SU-DHL-6 (cell line): ENCODE measurements at regions not wholly inside any gene's neighbourhood (a gene's known extent, or its start where the extent isn't known, plus 50 kb on each side); places are given as distances from the start of the nearest gene placed in this dataset.

Experiments
- H2AFZ ChIP-seq: fragments of 200-600 bp; sonication (generic); 2 replicates; pipeline ENCODE4 v1.6.1; 2014; ENCODE audit warnings: low read depth, mild to moderate bottlenecking, moderate library complexity, mixed read lengths, antibody characterized with exemption, low read length; ENCODE audit not compliant: severe bottlenecking
- H3F3A ChIP-seq: fragments of 200-600 bp; shearing (Covaris generic); 2 replicates; pipeline ENCODE4 v1.6.0; 2016; ENCODE audit warnings: antibody characterized with exemption, mild to moderate bottlenecking; ENCODE audit not compliant: insufficient read depth
- H3K27ac ChIP-seq: fragments of 200-600 bp; sonication (generic); 2 replicates; pipeline ENCODE4 v1.5.1; 2016; ENCODE audit warnings: low read depth, mild to moderate bottlenecking, low read length, moderate library complexity, mixed read lengths
- H3K27me3 ChIP-seq: fragments of 200-600 bp; sonication (generic), shearing (Covaris generic); 2 replicates; pipeline ENCODE4 v1.6.0; 2014; ENCODE audit warnings: mild to moderate bottlenecking, low read length
- H3K36me3 ChIP-seq: fragments of 200-600 bp; sonication (generic); 2 replicates; pipeline ENCODE4 v1.6.1; 2014; ENCODE audit warnings: mild to moderate bottlenecking, low read length, mixed read lengths
- H3K4me2 ChIP-seq: fragments of 300-600, 200-600 bp; shearing (Covaris generic), sonication (generic); 2 replicates; pipeline ENCODE4 v1.6.0; 2014; ENCODE audit warnings: low read length, low read depth, mild to moderate bottlenecking; ENCODE audit not compliant: poor library complexity, severe bottlenecking
- H3K4me3 ChIP-seq: fragments of 200-600 bp; sonication (generic); 2 replicates; pipeline ENCODE4 v1.5.1; 2014; ENCODE audit warnings: antibody characterized with exemption, low read length, mild to moderate bottlenecking, mixed read lengths; ENCODE audit not compliant: insufficient read depth, poor library complexity, severe bottlenecking
- H3K79me2 ChIP-seq: fragments of 200-600 bp; sonication (generic); 2 replicates; pipeline ENCODE4 v1.6.1; 2014; ENCODE audit warnings: mild to moderate bottlenecking, low read length, moderate library complexity; ENCODE audit not compliant: insufficient read depth
- H3K9ac ChIP-seq: fragments of 200-600 bp; sonication (generic); 2 replicates; pipeline ENCODE4 v1.7.0; 2014; ENCODE audit warnings: mild to moderate bottlenecking, low read length
- H3K9me2 ChIP-seq: fragments of 200-600 bp; sonication (generic); replicated peaks from 2 replicates; pipeline ENCODE4 v1.6.1; 2014; ENCODE audit warnings: low read length; ENCODE audit not compliant: insufficient read depth
- H3K9me3 ChIP-seq: fragments of 200-600 bp; sonication (generic); 2 replicates; pipeline ENCODE4 v1.6.1; 2014; ENCODE audit warnings: low read length, mixed read lengths; ENCODE audit not compliant: insufficient read depth
- H4K20me1 ChIP-seq: fragments of 200-600 bp; sonication (generic); 2 replicates; pipeline ENCODE4 v1.6.1; 2014; ENCODE audit warnings: low read depth, mild to moderate bottlenecking, antibody characterized with exemption, low read length, moderate library complexity, mixed read lengths
- EZH2phosphoT487 ChIP-seq: fragments of 200-600 bp; sonication (generic), shearing (Covaris generic); conservative IDR thresholded peaks from 2 replicates; pipeline ENCODE4 v1.6.1; 2018; ENCODE audit warnings: mild to moderate bottlenecking, antibody characterized with exemption, low read length, moderate library complexity, mixed read lengths
- TF ChIP-seq, protein P1 (sequence below): fragments of 200-600 bp; sonication (generic); IDR thresholded peaks from one replicate; pipeline ENCODE4 v1.5.1; 2017; ENCODE audit warnings: antibody characterized with exemption, mild to moderate bottlenecking, low read length, moderate library complexity; ENCODE audit not compliant: insufficient read depth, poor library complexity, severe bottlenecking

DNA sequence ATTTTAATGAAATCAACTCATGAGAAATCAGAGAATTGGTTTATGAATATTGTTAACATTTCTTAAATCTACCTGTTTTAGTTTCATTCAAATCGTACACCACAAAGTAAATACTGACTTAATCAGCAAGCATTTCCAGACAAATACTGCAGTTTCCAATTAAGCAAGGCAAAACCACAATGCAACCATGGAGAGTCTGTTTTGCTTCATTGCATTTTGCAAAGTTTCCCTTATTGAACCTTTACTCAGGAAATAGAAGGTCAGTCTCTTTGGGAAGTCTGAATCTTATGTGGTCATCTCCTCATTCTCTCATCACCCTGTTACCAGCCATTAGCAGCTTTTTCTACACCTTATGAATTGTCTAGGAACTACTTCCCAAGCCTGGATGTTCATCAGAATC lies 400.5 kb downstream of the IPMK start:
- TF ChIP-seq, protein P1, sequence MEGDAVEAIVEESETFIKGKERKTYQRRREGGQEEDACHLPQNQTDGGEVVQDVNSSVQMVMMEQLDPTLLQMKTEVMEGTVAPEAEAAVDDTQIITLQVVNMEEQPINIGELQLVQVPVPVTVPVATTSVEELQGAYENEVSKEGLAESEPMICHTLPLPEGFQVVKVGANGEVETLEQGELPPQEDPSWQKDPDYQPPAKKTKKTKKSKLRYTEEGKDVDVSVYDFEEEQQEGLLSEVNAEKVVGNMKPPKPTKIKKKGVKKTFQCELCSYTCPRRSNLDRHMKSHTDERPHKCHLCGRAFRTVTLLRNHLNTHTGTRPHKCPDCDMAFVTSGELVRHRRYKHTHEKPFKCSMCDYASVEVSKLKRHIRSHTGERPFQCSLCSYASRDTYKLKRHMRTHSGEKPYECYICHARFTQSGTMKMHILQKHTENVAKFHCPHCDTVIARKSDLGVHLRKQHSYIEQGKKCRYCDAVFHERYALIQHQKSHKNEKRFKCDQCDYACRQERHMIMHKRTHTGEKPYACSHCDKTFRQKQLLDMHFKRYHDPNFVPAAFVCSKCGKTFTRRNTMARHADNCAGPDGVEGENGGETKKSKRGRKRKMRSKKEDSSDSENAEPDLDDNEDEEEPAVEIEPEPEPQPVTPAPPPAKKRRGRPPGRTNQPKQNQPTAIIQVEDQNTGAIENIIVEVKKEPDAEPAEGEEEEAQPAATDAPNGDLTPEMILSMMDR, result no peak
- TF ChIP-seq EZH2phosphoT487, result no peak
- Histone ChIP-seq H2AFZ (no peak overlapping the region), H4K20me1 (no peaks in the 10 kb centered on the region), H3F3A (no peaks in the 10 kb centered on the region), H3K9me2 (no peaks in the 10 kb centered on the region), H3K27ac (no peak overlapping the region), H3K4me2 (no peak overlapping the region), H3K9ac (no peak overlapping the region), H3K9me3 (no peaks in the 10 kb centered on the region), H3K36me3 (no peaks in the 10 kb centered on the region), H3K27me3 (no peaks in the 10 kb centered on the region), H3K4me3 (no peak overlapping the region), H3K79me2 (no peaks in the 10 kb centered on the region)

DNA sequence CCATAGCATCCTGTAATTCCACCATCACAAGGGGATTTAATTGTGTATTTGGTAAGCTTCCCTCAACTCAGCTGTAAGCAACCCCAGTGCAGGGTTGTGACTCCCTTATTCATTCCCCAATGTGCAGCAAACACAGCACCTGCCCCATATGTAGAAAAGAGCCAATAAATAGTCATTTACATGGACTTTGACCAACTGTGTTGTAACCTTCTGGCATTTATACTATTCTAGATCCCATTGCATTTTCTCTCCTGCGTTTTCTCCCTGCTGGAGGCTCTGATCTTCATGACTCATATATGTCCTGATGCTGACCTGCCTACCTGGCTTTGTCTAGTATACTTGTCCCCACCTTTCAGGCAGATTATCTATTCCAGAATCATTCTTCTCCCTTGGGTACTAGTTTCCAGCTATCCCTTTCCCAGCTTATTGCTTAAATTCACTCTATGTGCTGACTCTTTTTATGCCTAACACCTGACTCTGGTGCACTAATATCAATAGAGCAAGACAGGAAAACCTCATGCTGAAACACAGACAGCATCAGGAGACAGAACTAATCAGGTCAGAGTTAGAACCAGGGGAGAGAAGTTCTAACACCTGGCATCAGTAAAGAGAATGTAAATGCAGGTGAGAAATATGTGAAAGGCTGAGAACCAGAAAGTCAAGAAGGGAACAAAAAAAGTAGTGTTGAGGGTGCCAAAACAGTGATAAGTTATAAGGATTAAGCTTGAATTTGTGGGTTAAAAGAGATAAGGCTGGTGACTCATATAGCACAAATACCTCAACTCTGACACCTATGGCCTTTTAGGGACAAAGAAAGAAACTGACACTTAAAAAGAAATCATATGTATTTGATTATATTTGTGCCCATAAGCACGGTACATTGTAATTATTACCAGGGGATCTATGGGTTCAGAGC lies 402.7 kb downstream of the IPMK start:
- no peaks in the 10 kb centered on the region for H3K9me3 ChIP-seq
- H4K20me1 ChIP-seq, result no peaks in the 10 kb centered on the region
- no peaks in the 10 kb centered on the region for H3K9me2 ChIP-seq
- H3K4me2 ChIP-seq, result no peak overlapping the region
- no peak for TF ChIP-seq EZH2phosphoT487
- TF ChIP-seq, protein P1, result no peak
- no peaks in the 10 kb centered on the region for H3K36me3 ChIP-seq
- H3K4me3 ChIP-seq, result no peak overlapping the region
- H3K27ac ChIP-seq, result no peak overlapping the region
- no peak overlapping the region for H3K9ac ChIP-seq
- no peaks in the 10 kb centered on the region for H3K27me3 ChIP-seq
- H3K79me2 ChIP-seq, result no peaks in the 10 kb centered on the region
- no peak overlapping the region for H2AFZ ChIP-seq
- no peaks in the 10 kb centered on the region for H3F3A ChIP-seq

DNA sequence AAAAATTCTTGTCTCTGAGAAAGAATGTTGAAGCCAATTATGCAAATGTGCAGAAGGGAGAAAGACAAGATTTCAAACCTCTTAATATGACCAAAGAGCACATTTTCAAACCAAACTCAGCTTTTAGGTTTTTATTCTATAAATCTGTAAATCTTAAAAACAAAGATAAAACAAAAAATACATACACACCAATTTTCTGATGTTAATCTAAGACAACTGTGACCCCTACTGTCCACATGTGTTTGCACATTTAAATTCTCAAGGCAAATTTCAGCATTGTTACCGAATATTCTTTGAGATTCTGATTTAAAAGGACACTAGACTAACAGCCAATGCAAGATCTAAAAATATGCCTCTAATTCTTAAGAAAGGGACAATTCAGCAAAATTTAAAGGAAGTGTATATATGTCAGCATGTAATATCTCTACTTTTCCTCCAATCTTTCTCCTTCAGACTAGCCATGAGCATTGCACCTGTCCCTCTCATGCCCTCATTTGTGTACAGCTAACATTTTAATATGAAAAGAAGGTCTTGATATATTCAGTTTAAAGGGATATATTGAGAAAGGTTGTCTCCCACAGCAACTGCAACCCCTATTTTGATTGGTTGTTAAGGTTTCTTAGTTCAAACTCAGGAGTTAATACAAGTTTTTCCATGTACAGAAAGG lies 417.9 kb downstream of the IPMK start:
- H3K4me3 ChIP-seq, result no peak overlapping the region
- no peak overlapping the region for H3K9ac ChIP-seq
- no peaks in the 10 kb centered on the region for H3F3A ChIP-seq
- H2AFZ ChIP-seq, result no peak overlapping the region
- no peaks in the 10 kb centered on the region for H3K79me2 ChIP-seq
- no peaks in the 10 kb centered on the region for H4K20me1 ChIP-seq
- no peak overlapping the region for H3K4me2 ChIP-seq
- no peaks in the 10 kb centered on the region for H3K27me3 ChIP-seq
- H3K9me2 ChIP-seq, result no peaks in the 10 kb centered on the region
- no peak overlapping the region for H3K27ac ChIP-seq
- no peak for TF ChIP-seq EZH2phosphoT487
- TF ChIP-seq, protein P1, result no peak
- H3K9me3 ChIP-seq, result no peaks in the 10 kb centered on the region
- H3K36me3 ChIP-seq, result no peaks in the 10 kb centered on the region
